Body of pancreas (tissue), 4 donors: ENCODE measurements at regions not wholly inside any gene's neighbourhood (a gene's known extent, or its start where the extent isn't known, plus 50 kb on each side); places are given as distances from the start of the nearest gene placed in this dataset.
"Not testable (repeated sequence)": the region's sequence is repeated elsewhere in the genome, so short reads cannot be mapped to it uniquely, and the experiment has no call there.

Experiments
- CTCF ChIP-seq, 7 experiments: fragments of 450-650 bp in 4 of 7; fragments of 200-600 bp in 3 of 7; sonication (generic) in 3 of 7; IDR thresholded peaks; one replicate each; pipeline ENCODE4 v1.5.1; 2016 to 2019; ENCODE audit warnings: antibody characterized with exemption in 7 of 7
- POLR2A ChIP-seq, 3 donors: fragments of 450-650 bp; IDR thresholded peaks; one replicate each; pipeline ENCODE4 v1.6.1; 2016; ENCODE audit warnings: antibody characterized with exemption in 3 of 3, mild to moderate bottlenecking in 2 of 3

- TF ChIP-seq CTCF, POLR2A (IDR thresholded peaks at IDR 0.05): not testable (repeated sequence)
Measured at GRCh38 chr1:79493702-79494101, 487.2 kb upstream of the ADGRL4 start.
